ENCODE measurements at regions not wholly inside any gene's neighbourhood (a gene's known extent, or its start where the extent isn't known, plus 50 kb on each side); places are given as distances from the start of the nearest gene placed in this dataset.

- no peak for DNase-seq
Observed at GRCh38 chr6:77403424-77403823, 59.9 kb downstream of the HTR1B start.

GRCh38 chr6:77401231-77401630 lies 62.1 kb downstream of the HTR1B start:
- DNase-seq, result no peak

- DNase-seq, result no peak
Observed at GRCh38 chr6:77397561-77397960, 65.7 kb downstream of the HTR1B start.

GRCh38 chr6:77389402-77389801 lies 73.9 kb downstream of the HTR1B start:
- no peak for DNase-seq

GRCh38 chr6:77383026-77383425 lies 80.3 kb downstream of the HTR1B start:
- no peak for DNase-seq

GRCh38 chr6:77373955-77374354 lies 89.3 kb downstream of the HTR1B start:
- no peak for DNase-seq

GRCh38 chr6:77371748-77372147 lies 91.5 kb downstream of the HTR1B start:
- no peak for DNase-seq

- no peak for DNase-seq
Observed at GRCh38 chr6:77368660-77369313, 94.5 kb downstream of the HTR1B start.

- no peak for DNase-seq
Observed at GRCh38 chr6:77366798-77367197, 96.5 kb downstream of the HTR1B start.

GRCh38 chr6:77363702-77364101 lies 99.6 kb downstream of the HTR1B start:
- DNase-seq, result no peak

- no peak for DNase-seq
Observed at GRCh38 chr6:77362055-77362454, 101.2 kb downstream of the HTR1B start.

- no peak for DNase-seq
Observed at GRCh38 chr6:77361018-77361417, 102.3 kb downstream of the HTR1B start.

- no peak for DNase-seq
Observed at GRCh38 chr6:77356821-77357220, 106.5 kb downstream of the HTR1B start.

GRCh38 chr6:77354581-77354980 lies 108.7 kb downstream of the HTR1B start:
- no peak for DNase-seq

- no peak for DNase-seq
Observed at GRCh38 chr6:77353129-77353528, 110.2 kb downstream of the HTR1B start.

GRCh38 chr6:77341058-77341986 lies 122.0 kb downstream of the HTR1B start:
- no peak for DNase-seq

- no peak for DNase-seq
Observed at GRCh38 chr6:77340331-77340730, 123.0 kb downstream of the HTR1B start.

- no peak for DNase-seq
Observed at GRCh38 chr6:77339926-77340325, 123.4 kb downstream of the HTR1B start.

- no peak for DNase-seq
Observed at GRCh38 chr6:77337392-77337791, 125.9 kb downstream of the HTR1B start.

- DNase-seq, result no peak
Observed at GRCh38 chr6:77334093-77334492, 129.2 kb downstream of the HTR1B start.

- DNase-seq, result no peak
Observed at GRCh38 chr6:77332915-77333623, 130.2 kb downstream of the HTR1B start.

GRCh38 chr6:77326711-77327110 lies 136.6 kb downstream of the HTR1B start:
- no peak for DNase-seq

GRCh38 chr6:77326029-77326428 lies 137.3 kb downstream of the HTR1B start:
- no peak for DNase-seq

- no peak for DNase-seq
Observed at GRCh38 chr6:77324866-77325265, 138.4 kb downstream of the HTR1B start.

Measured in activated effector memory CD4-positive, alpha-beta T cell treated with anti-CD3 and anti-CD28 coated beads, Interleukin-2, amount 50 U/mL, for 16 hours (primary cell).